IPS-20b (cell line): ENCODE measurements at regions not wholly inside any gene's neighbourhood (a gene's known extent, or its start where the extent isn't known, plus 50 kb on each side); places are given as distances from the start of the nearest gene placed in this dataset.

Experiments
- H3K27ac ChIP-seq: one replicate; pipeline ENCODE4 v1.5.1; 2013; ENCODE audit warnings: low read length
- H3K27me3 ChIP-seq: 2 replicates; pipeline ENCODE4 v1.6.1; 2013; ENCODE audit warnings: mild to moderate bottlenecking, low read length, inconsistent platforms; ENCODE audit not compliant: insufficient read depth
- H3K36me3 ChIP-seq: 2 replicates; pipeline ENCODE4 v1.6.1; 2013; ENCODE audit warnings: low read depth, mild to moderate bottlenecking, inconsistent platforms, low read length, moderate library complexity; ENCODE audit not compliant: insufficient read depth
- H3K4me1 ChIP-seq: 2 replicates; pipeline ENCODE4 v1.6.1; 2013; ENCODE audit warnings: mild to moderate bottlenecking, control low read depth, inconsistent platforms, low read length, moderate library complexity; ENCODE audit not compliant: insufficient read depth
- H3K4me3 ChIP-seq: 2 replicates; pipeline ENCODE4 v1.5.1; 2013; ENCODE audit warnings: mild to moderate bottlenecking, low read length, inconsistent platforms
- H3K9ac ChIP-seq: 2 replicates; pipeline ENCODE4 v1.6.1; 2013; ENCODE audit warnings: low read depth, mild to moderate bottlenecking, inconsistent platforms, low read length, moderate library complexity
- H3K9me3 ChIP-seq: 2 replicates; pipeline ENCODE4 v1.6.1; 2013; ENCODE audit warnings: mild to moderate bottlenecking, low read depth, low read length, inconsistent platforms; ENCODE audit not compliant: insufficient read depth

- no peaks in the 10 kb centered on the region for H3K9me3 ChIP-seq
- no peaks in the 10 kb centered on the region for H3K4me1 ChIP-seq
- no peak overlapping the region for H3K27ac ChIP-seq
- H3K36me3 ChIP-seq = no peaks in the 10 kb centered on the region
- H3K4me3 ChIP-seq = no peak overlapping the region
- no peaks in the 10 kb centered on the region for H3K27me3 ChIP-seq
- no peak overlapping the region for H3K9ac ChIP-seq
Measured at GRCh38 chr16:61243954-61244353, 792.3 kb downstream of the CDH8 start.

DNA sequence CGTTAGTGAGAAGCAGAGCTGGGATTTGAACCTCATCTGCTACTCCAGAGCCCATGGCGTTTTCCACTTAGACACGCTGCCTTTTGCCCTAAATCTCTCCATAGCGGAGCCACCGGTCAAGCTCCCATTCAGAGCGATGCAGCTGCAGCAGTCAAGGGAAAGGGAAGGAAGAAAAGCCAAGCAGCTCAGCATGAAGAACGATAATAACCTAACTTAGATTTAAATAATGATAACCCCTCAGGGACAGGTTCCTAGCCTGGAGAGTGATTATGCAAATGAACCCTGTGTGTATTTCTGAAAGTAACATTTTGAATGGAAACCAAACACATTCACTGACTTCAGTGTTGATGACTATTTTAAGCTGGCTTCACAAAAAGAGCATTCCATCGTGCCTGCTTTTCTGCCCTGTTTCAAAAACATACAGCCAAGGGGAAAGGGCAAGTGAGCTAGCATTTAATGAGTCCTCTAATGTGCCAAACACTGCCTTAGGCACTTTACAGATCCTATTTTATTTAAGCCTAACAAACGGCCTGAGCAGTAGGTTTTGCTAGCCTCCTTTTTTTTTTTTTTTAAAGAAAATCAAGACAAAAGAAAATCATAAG lies 798.3 kb downstream of the CDH8 start:
- no peak overlapping the region for H3K4me3 ChIP-seq
- H3K9ac ChIP-seq = no peak overlapping the region
- H3K27ac ChIP-seq = no peak overlapping the region
- no peaks in the 10 kb centered on the region for H3K27me3 ChIP-seq
- no peaks in the 10 kb centered on the region for H3K36me3 ChIP-seq
- no peaks in the 10 kb centered on the region for H3K4me1 ChIP-seq
- H3K9me3 ChIP-seq = no peaks in the 10 kb centered on the region

- no peaks in the 10 kb centered on the region for H3K27me3 ChIP-seq
- no peak overlapping the region for H3K9ac ChIP-seq
Measured at GRCh38 chr16:61233713-61234112, 802.5 kb downstream of the CDH8 start.

DNA sequence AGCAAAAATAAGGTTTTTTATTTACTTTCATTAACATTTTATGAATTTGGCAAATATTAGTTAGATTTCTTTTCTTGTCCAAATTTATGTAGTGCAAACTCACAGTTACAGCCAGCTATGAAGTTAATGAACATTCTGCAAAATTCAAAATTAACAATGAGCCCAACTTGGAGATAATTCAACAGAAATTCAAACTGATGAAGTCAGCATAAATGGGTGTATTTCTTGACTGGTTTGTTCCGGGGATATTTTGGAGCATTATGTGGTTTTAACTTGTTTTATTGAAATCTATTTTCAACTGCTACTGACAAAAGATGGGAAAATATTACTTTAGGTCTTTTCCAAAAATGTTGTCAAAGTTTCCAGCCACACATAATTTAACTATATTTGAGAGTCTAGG lies 807.9 kb downstream of the CDH8 start:
- no peak overlapping the region for H3K27ac ChIP-seq
- no peak overlapping the region for H3K4me3 ChIP-seq
- H3K9ac ChIP-seq = no peak overlapping the region
- H3K9me3 ChIP-seq = no peaks in the 10 kb centered on the region
- no peaks in the 10 kb centered on the region for H3K27me3 ChIP-seq
- no peaks in the 10 kb centered on the region for H3K4me1 ChIP-seq
- H3K36me3 ChIP-seq = no peaks in the 10 kb centered on the region

More at GRCh38 chr16:61233713-61234112, 802.5 kb downstream of the CDH8 start:
- Histone ChIP-seq H3K36me3 (no peaks in the 10 kb centered on the region), H3K4me1 (no peaks in the 10 kb centered on the region), H3K4me3 (no peak overlapping the region), H3K27ac (no peak overlapping the region), H3K9me3 (no peaks in the 10 kb centered on the region)

DNA sequence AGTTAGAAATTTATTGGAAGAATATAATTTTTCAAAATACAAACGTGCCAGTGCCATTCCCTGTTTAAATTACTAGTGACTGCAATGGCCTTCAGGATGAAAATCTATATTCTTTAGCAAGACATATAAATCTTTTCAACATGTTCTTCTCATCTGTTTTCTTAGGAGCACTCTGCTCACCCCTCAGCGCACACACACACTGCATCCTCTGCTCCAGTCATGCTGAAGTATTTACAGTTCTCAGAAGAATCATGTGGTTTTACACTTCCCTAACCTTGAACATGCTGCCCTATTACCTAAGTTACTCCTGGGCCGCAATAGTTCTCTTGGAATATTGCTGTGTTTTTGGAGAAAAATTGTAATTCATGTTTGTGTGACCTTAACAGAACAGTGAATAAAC lies 820.6 kb downstream of the CDH8 start:
- Histone ChIP-seq H3K9ac (no peak overlapping the region), H3K4me3 (no peak overlapping the region), H3K27me3 (no peaks in the 10 kb centered on the region), H3K4me1 (no peaks in the 10 kb centered on the region), H3K27ac (no peak overlapping the region), H3K36me3 (no peaks in the 10 kb centered on the region), H3K9me3 (no peaks in the 10 kb centered on the region)

- H3K27ac ChIP-seq = no peak overlapping the region
- H3K4me1 ChIP-seq = no peaks in the 10 kb centered on the region
- H3K9me3 ChIP-seq = no peaks in the 10 kb centered on the region
- no peaks in the 10 kb centered on the region for H3K36me3 ChIP-seq
- H3K9ac ChIP-seq = no peak overlapping the region
- H3K4me3 ChIP-seq = no peak overlapping the region
- no peaks in the 10 kb centered on the region for H3K27me3 ChIP-seq
Measured at GRCh38 chr16:61214780-61215179, 821.5 kb downstream of the CDH8 start.

DNA sequence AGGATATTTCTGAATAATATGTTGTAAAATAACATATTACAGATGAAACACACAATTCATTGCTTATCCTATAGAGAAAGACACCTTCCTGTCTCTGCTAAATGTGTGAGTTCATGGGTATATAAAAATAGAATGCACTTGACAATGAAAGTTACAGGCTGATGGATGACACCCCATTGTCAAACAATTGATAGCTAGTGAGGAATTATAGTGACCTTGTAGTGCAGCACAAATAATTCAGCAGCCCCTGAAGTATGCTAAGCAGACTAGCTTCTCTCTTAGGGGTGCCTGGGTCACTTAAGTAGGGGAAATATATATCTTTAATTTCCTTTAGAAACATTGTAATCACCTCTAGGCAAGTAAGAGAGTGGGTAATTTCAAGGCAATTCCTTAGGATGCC lies 826.2 kb downstream of the CDH8 start:
- Histone ChIP-seq H3K9me3 (no peaks in the 10 kb centered on the region), H3K9ac (no peak overlapping the region), H3K4me3 (no peak overlapping the region), H3K27ac (no peak overlapping the region), H3K36me3 (no peaks in the 10 kb centered on the region), H3K27me3 (no peaks in the 10 kb centered on the region), H3K4me1 (no peaks in the 10 kb centered on the region; the same call in 1 of the 2 replicates)

DNA sequence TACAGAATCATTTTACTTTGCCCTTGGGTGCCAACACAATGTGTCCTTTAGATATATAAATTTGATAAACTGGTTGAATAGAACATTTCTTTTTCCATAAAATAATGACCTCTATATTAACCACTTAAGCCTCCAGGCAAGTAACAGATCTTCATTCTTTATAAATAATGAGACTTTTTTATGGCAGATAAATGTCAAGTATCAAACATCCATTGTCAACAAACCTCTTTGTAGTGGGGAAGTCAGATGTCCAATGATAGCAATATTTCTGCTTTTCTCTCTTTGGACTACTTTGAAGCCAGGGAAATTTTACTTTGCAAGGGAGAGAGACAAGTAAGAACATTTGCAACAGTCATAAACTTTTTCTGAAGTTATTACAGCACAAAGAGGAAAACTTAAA lies 841.2 kb downstream of the CDH8 start:
- Histone ChIP-seq H3K36me3 (no peaks in the 10 kb centered on the region), H3K4me1 (no peaks in the 10 kb centered on the region), H3K4me3 (no peak overlapping the region), H3K27ac (no peak overlapping the region), H3K9me3 (peaks cover 3% of the 10 kb centered on the region; the same call in 1 of the 2 replicates), H3K27me3 (no peaks in the 10 kb centered on the region), H3K9ac (no peak overlapping the region)

GRCh38 chr16:61194573-61194972 lies 841.7 kb downstream of the CDH8 start:
- Histone ChIP-seq H3K9ac (no peak overlapping the region), H3K9me3 (peaks cover 3% of the 10 kb centered on the region; the same call in 1 of the 2 replicates), H3K27me3 (no peaks in the 10 kb centered on the region), H3K27ac (no peak overlapping the region), H3K36me3 (no peaks in the 10 kb centered on the region), H3K4me1 (no peaks in the 10 kb centered on the region), H3K4me3 (no peak overlapping the region)

DNA sequence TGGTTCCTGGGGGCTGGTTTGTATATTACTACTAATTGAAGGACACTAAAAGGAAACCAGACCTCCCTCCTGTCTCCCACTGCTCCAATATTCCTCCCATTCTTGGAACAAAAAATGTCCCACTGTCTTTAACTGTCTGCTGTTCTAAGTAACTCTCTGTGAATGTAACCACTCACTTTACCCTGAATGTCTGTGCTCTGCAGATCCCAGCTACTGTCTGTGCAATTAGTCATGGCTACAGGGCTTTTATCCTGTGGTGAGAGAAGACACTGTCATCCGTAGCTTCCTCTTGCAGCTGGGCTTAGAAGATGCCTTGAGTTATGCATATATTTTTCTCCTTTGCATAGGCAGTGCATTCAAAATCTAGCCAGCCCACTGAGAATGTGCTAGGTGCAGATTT lies 853.8 kb downstream of the CDH8 start:
- no peak overlapping the region for H3K4me3 ChIP-seq
- no peaks in the 10 kb centered on the region for H3K36me3 ChIP-seq
- no peaks in the 10 kb centered on the region for H3K4me1 ChIP-seq
- no peaks in the 10 kb centered on the region for H3K27me3 ChIP-seq
- no peaks in the 10 kb centered on the region for H3K9me3 ChIP-seq
- H3K9ac ChIP-seq = no peak overlapping the region
- H3K27ac ChIP-seq = no peak overlapping the region

- H3K36me3 ChIP-seq = no peaks in the 10 kb centered on the region
- no peaks in the 10 kb centered on the region for H3K27me3 ChIP-seq
- no peaks in the 10 kb centered on the region for H3K9me3 ChIP-seq
- no peak overlapping the region for H3K4me3 ChIP-seq
- H3K4me1 ChIP-seq = no peaks in the 10 kb centered on the region
- H3K9ac ChIP-seq = no peak overlapping the region
- no peak overlapping the region for H3K27ac ChIP-seq
Measured at GRCh38 chr16:61181982-61182381, 854.3 kb downstream of the CDH8 start.

DNA sequence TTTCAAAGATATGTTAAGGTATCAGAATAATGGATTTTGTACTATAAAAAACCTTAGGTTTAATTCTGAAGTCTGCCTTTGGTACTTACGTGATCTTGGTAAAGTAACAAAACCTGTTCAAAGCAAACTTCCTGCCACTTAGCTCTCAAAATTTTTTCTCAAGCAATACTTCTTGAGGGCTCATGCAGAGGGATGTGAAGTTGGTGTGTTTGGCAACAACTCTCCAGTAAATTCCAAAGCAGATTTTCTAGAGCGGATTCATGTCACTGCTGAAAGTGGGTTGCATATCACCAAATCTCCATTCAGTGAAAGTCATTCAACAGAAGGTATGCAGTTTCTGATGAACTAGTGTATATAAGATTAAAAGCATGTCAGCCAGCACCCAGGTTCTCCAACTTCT lies 856.7 kb downstream of the CDH8 start:
- H3K4me1 ChIP-seq = no peaks in the 10 kb centered on the region
- no peak overlapping the region for H3K9ac ChIP-seq
- H3K4me3 ChIP-seq = no peak overlapping the region
- no peaks in the 10 kb centered on the region for H3K9me3 ChIP-seq
- no peak overlapping the region for H3K27ac ChIP-seq
- H3K36me3 ChIP-seq = no peaks in the 10 kb centered on the region
- no peaks in the 10 kb centered on the region for H3K27me3 ChIP-seq
